A673 (cell line): ENCODE measurements at regions not wholly inside any gene's neighbourhood (a gene's known extent, or its start where the extent isn't known, plus 50 kb on each side); places are given as distances from the start of the nearest gene placed in this dataset.

Experiments used
- BruUV-seq: library from RNA; stranded (reverse); fragments of 400-500 nt; replicated peaks from 2 replicates; lab custom pipeline; 2021; lab: Mats Ljungman, UMichigan
- CTCF ChIA-PET: fragments of 300-600 bp; sonication (Branson Sonifier 250); formaldehyde crosslinking; loops from one replicate; lab custom pipeline; 2022; ENCODE audit warnings: antibody characterized with exemption; lab: Charles Lee
- POLR2A ChIA-PET: fragments of 300-600 bp; sonication (Branson Sonifier 250); formaldehyde crosslinking; loops from one replicate; lab custom pipeline; 2022; ENCODE audit warnings: antibody characterized with exemption; ENCODE audit not compliant: low non-redundant PET; lab: Charles Lee
- DNase-seq: peaks from one replicate; pipeline ENCODE4 v3.0.0-alpha.2; 2015; ENCODE audit warnings: low spot score
- H3K27ac ChIP-seq: fragments of 200-600 bp; sonication (generic); 2 replicates; pipeline ENCODE4 v1.5.1; 2016; ENCODE audit warnings: mixed run types, low read depth, mild to moderate bottlenecking, mixed read lengths, antibody characterized with exemption, low read length; ENCODE audit not compliant: poor library complexity, severe bottlenecking
- H3K27me3 ChIP-seq: fragments of 200-600 bp; sonication (generic); replicated peaks from 2 replicates; pipeline ENCODE4 v1.6.1; 2017; ENCODE audit warnings: mixed run types, low read depth, mild to moderate bottlenecking, mixed read lengths, antibody characterized with exemption, low read length; ENCODE audit not compliant: insufficient read depth, poor library complexity
- H3K36me3 ChIP-seq: fragments of 200-600 bp; sonication (generic); 2 replicates; pipeline ENCODE4 v1.6.1; 2016; ENCODE audit warnings: mixed run types, mild to moderate bottlenecking, mixed read lengths, antibody characterized with exemption, low read length; ENCODE audit not compliant: insufficient read depth, poor library complexity, severe bottlenecking
- H3K4me1 ChIP-seq: fragments of 200-600 bp; sonication (generic); 2 replicates; pipeline ENCODE4 v1.6.1; 2017; ENCODE audit warnings: mixed run types, mild to moderate bottlenecking, mixed read lengths, antibody characterized with exemption, low read length; ENCODE audit not compliant: insufficient read depth, poor library complexity, severe bottlenecking
- H3K4me3 ChIP-seq: fragments of 200-600 bp; sonication (generic); 2 replicates; pipeline ENCODE4 v1.5.1; 2016; ENCODE audit warnings: low read depth, mixed run types, mild to moderate bottlenecking, mixed read lengths, low read length; ENCODE audit not compliant: poor library complexity, severe bottlenecking
- H3K9me3 ChIP-seq: fragments of 200-600 bp; sonication (generic); 2 replicates; pipeline ENCODE4 v1.6.1; 2016; ENCODE audit warnings: mixed run types, low read depth, mild to moderate bottlenecking, mixed read lengths, antibody characterized with exemption, low read length; ENCODE audit not compliant: poor library complexity, severe bottlenecking
- CTCF ChIP-seq: fragments of 300-800, 200-600 bp; sonication (generic); conservative IDR thresholded peaks from 2 replicates; pipeline ENCODE4 v1.5.1; 2017; ENCODE audit warnings: low read depth, mild to moderate bottlenecking, antibody characterized with exemption, low read length, moderate library complexity, mixed read lengths
- EZH2 ChIP-seq: fragments of 200-600 bp; sonication (generic); IDR thresholded peaks from 2 replicates; pipeline ENCODE4 v1.6.1; 2017; ENCODE audit warnings: borderline replicate concordance, low read depth, mild to moderate bottlenecking, mixed read lengths, antibody characterized with exemption, low read length; ENCODE audit not compliant: poor library complexity, severe bottlenecking
- intact Hi-C: fragments of 100-400 bp; cut with micrococcal nuclease; formaldehyde crosslinking; loops from one replicate; pipeline ENCODE4 v1.10.0; 2022; ENCODE audit not compliant: unreplicated experiment

GRCh38 chr16:59905131-59905530, 1171.0 kb upstream of the GOT2 start:
- Histone ChIP-seq H3K36me3 (no peaks in the 10 kb centered on the region), H3K4me1 (no peaks in the 10 kb centered on the region), H3K4me3 (no peak overlapping the region), H3K27ac (no peak overlapping the region), H3K9me3 (no peaks in the 10 kb centered on the region), H3K27me3 (no peaks in the 10 kb centered on the region)
- no TSS peak for BruUV-seq
- no peak for TF ChIP-seq CTCF
- TF ChIP-seq EZH2 = no peak
- intact Hi-C loops = no loop called here
- no peak for DNase-seq
- POLR2A ChIA-PET = no interaction called here
- CTCF ChIA-PET = no interaction called here

GRCh38 chr16:59899940-59900339, 1165.8 kb upstream of the GOT2 start:
- ChIA-PET POLR2A (no interaction called here), CTCF (no interaction called here)
- BruUV-seq = no TSS peak
- no peak overlapping the region for H3K4me3 ChIP-seq
- H3K27me3 ChIP-seq = no peaks in the 10 kb centered on the region
- no peak overlapping the region for H3K27ac ChIP-seq
- no peaks in the 10 kb centered on the region for H3K9me3 ChIP-seq
- no peaks in the 10 kb centered on the region for H3K36me3 ChIP-seq
- H3K4me1 ChIP-seq = no peaks in the 10 kb centered on the region
- intact Hi-C loops = loop anchor here (10.0 kb wide), 1 partner anchor 55 kb away; no protein-coding TSS in a partner anchor
- no peak for DNase-seq
- TF ChIP-seq EZH2 = no peak

GRCh38 chr16:59892376-59892775, 1158.3 kb upstream of the GOT2 start:
- H3K27ac ChIP-seq = no peak overlapping the region
- peaks cover 9% of the 10 kb centered on the region for H3K9me3 ChIP-seq
- no peak for DNase-seq
- CTCF ChIA-PET = no interaction called here
- no peaks in the 10 kb centered on the region for H3K4me1 ChIP-seq
- no peaks in the 10 kb centered on the region for H3K36me3 ChIP-seq
- no peaks in the 10 kb centered on the region for H3K27me3 ChIP-seq
- H3K4me3 ChIP-seq = no peak overlapping the region
- no TSS peak for BruUV-seq
- no peak for TF ChIP-seq EZH2
- TF ChIP-seq CTCF = no peak
- POLR2A ChIA-PET = no interaction called here
- intact Hi-C loops = loop anchor here (10.0 kb wide), 1 partner anchor 62 kb away; no protein-coding TSS in a partner anchor

- CTCF ChIA-PET = no interaction called here
- Histone ChIP-seq H3K9me3 (peaks cover 9% of the 10 kb centered on the region), H3K27me3 (no peaks in the 10 kb centered on the region), H3K4me3 (no peak overlapping the region), H3K27ac (no peak overlapping the region), H3K4me1 (no peaks in the 10 kb centered on the region), H3K36me3 (no peaks in the 10 kb centered on the region)
- DNase-seq = no peak
- TF ChIP-seq CTCF (no peak), EZH2 (no peak)
- no TSS peak for BruUV-seq
- intact Hi-C loops = no loop called here
- POLR2A ChIA-PET = no interaction called here
Observed at GRCh38 chr16:59887856-59888255, 1153.7 kb upstream of the GOT2 start.
